ENCODE measurements at regions not wholly inside any gene's neighbourhood (a gene's known extent, or its start where the extent isn't known, plus 50 kb on each side); places are given as distances from the start of the nearest gene placed in this dataset.

DNA sequence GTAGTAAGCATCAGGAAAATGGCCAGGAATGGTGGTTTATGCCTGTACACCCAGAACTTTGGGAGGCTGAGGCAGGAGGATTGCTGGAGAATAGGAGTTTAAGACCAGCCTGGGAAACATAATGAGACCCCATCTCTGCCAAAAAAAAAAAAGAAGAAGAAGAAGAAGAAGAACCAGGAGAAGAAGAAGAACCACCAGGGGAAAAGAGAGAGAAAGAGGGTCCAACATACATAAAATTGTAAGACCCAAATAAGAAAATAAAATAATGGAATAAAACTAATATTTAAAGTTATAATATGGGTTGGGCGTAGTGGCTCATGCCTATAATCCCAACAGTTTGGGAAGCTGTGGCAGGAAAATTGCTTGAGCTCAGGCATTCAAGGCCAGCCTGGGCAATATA is 408.4 kb downstream of the ZFHX3 start:
- no peak overlapping the region for H2BK15ac ChIP-seq (ENCODE audit: low read length)
- H3K4me1 ChIP-seq (replicated peaks in 1 of 4; ENCODE audit: control insufficient read depth in 3 of 4, insufficient read depth in 4 of 4, low read length in 3 of 4): no peaks in the 10 kb centered on the region
- no peak overlapping the region for H2BK120ac ChIP-seq (replicated peaks; ENCODE audit: low read depth, low read length)
- no peak overlapping the region for H2AFZ ChIP-seq (ENCODE audit: low read length)
- no peak overlapping the region for H2BK12ac ChIP-seq (ENCODE audit: low read depth, low read length)
- H2BK20ac ChIP-seq (ENCODE audit: low read length): no peak overlapping the region
- H3K4ac ChIP-seq (replicated peaks; ENCODE audit: insufficient read length, low read depth, low read length): no peak overlapping the region
- no peak overlapping the region for H4K91ac ChIP-seq (replicated peaks; ENCODE audit: insufficient read length, low read length)
- no peaks in the 10 kb centered on the region for H3K27me3 ChIP-seq (replicated peaks in 1 of 4; ENCODE audit: control insufficient read depth in 3 of 4, extremely low read depth in 1 of 4, insufficient read depth in 3 of 4, low read length in 3 of 4)
- CTCF ChIA-PET (ENCODE audit: partially characterized antibody): no interaction called here
- H3K9ac ChIP-seq (replicated peaks in 1 of 4; ENCODE audit: extremely low read depth in 1 of 4, low read depth in 3 of 4, low read length in 3 of 4): no peak overlapping the region
- H2BK5ac ChIP-seq (ENCODE audit: low read depth, low read length): no peak overlapping the region
- peaks cover 0 to 6% of the 10 kb centered on the region in 2 experiments; a peak in 1 of 4 replicates for H3K9me3 ChIP-seq (ENCODE audit: insufficient read depth in 2 of 2, low read depth in 1 of 2, low read length in 1 of 2)
- H3K23me2 ChIP-seq (ENCODE audit: low read depth, low read length): no peaks in the 10 kb centered on the region
- no peaks in the 10 kb centered on the region for H4K20me1 ChIP-seq (replicated peaks in 1 of 2; ENCODE audit: control insufficient read depth in 1 of 2, insufficient read depth in 2 of 2, low read length in 2 of 2)
- H4K8ac ChIP-seq (ENCODE audit: extremely low read depth, insufficient read depth, low read length): no peak overlapping the region
- peaks cover 0 to 2% (median 0%) of the 10 kb centered on the region in 4 experiments; a peak in 1 of 8 replicates for H3K36me3 ChIP-seq (ENCODE audit: control insufficient read depth in 2 of 4, insufficient read depth in 4 of 4, low read length in 3 of 4)
- POLR2A ChIA-PET (ENCODE audit: partially characterized antibody): no interaction called here
- peaks cover 0 to 10% of the 10 kb centered on the region in 2 experiments; a peak in 2 of 4 replicates for H3K79me2 ChIP-seq (ENCODE audit: control insufficient read depth in 1 of 2, insufficient read depth in 2 of 2, low read length in 2 of 2)
- no peak overlapping the region for H2AK5ac ChIP-seq (ENCODE audit: low read depth, low read length)
- no peak overlapping the region for H3K14ac ChIP-seq (ENCODE audit: insufficient read length)
- DNase-seq (ENCODE audit: low read depth in 1 of 2, low spot score in 2 of 2): no peak
- H3K27ac ChIP-seq (ENCODE audit: low read depth, low read length): no peak overlapping the region
- no peak overlapping the region for H3K18ac ChIP-seq (ENCODE audit: extremely low read depth, low read length)
- H3K23ac ChIP-seq (ENCODE audit: insufficient read length): no peak overlapping the region
- 80% methylated on average over 1 of the region's 1 CpG; no CpG with 5 or more reads in 1 of the 2 experiments for WGBS, 2 experiments (ENCODE audit: extremely low coverage in 1 of 2, insufficient coverage in 1 of 2, insufficient read length in 1 of 2, insufficient replicate concordance in 2 of 2, low coverage in 1 of 2, low lambda C conversion rate in 2 of 2, missing lambda C conversion rate in 1 of 2)
- no peak for FAIRE-seq
- H4K5ac ChIP-seq (ENCODE audit: insufficient read length, low read depth, low read length): no peak overlapping the region
- H3K4me2 ChIP-seq (ENCODE audit: insufficient read depth in 1 of 2, low read depth in 2 of 2, low read length in 2 of 2): no peak overlapping the region
- H3K4me3 ChIP-seq (ENCODE audit: extremely low read depth in 1 of 4, insufficient read depth in 2 of 4, low read depth in 3 of 4, low read length in 4 of 4): no peak overlapping the region
- H3K79me1 ChIP-seq (ENCODE audit: low read depth, low read length): no peaks in the 10 kb centered on the region
- no peak overlapping the region for H3K56ac ChIP-seq (replicated peaks; ENCODE audit: insufficient read length, low read depth, low read length)
- TF ChIP-seq SP1 (IDR thresholded peaks at IDR 0.05; ENCODE audit: low read depth, low read length): no peak
- no peak for TF ChIP-seq SP4 (IDR thresholded peaks at IDR 0.05; ENCODE audit: low read length)
- TF ChIP-seq NRF1 (IDR thresholded peaks at IDR 0.05; ENCODE audit: low read depth, low read length): no peak
- TF ChIP-seq CEBPB (IDR thresholded peaks at IDR 0.05; ENCODE audit: low read depth, low read length): no peak
- no peak for TF ChIP-seq CHD2 (IDR thresholded peaks at IDR 0.05; ENCODE audit: low read length)
- no peak for TF ChIP-seq NANOG (IDR thresholded peaks at IDR 0.05; ENCODE audit: insufficient read depth, low read depth, low read length, poor library complexity, severe bottlenecking)
- TF ChIP-seq ASH2L (IDR thresholded peaks at IDR 0.05; ENCODE audit: low read length): no peak
- TF ChIP-seq TEAD4 (IDR thresholded peaks at IDR 0.05; ENCODE audit: low read depth, low read length): no peak
- TF ChIP-seq PHF8 (conservative IDR thresholded peaks at IDR 0.05; ENCODE audit: low read depth, low read length): no peak
- TF ChIP-seq RXRA (IDR thresholded peaks at IDR 0.05; ENCODE audit: insufficient read depth, low read depth, low read length): no peak
- TF ChIP-seq SIN3A (conservative IDR thresholded peaks at IDR 0.05 in 1 of 2, IDR thresholded peaks at IDR 0.05 in 1 of 2; ENCODE audit: low read depth in 1 of 2, low read length in 2 of 2): no peak
- no peak for TF ChIP-seq CHD1 (IDR thresholded peaks at IDR 0.05; ENCODE audit: low read depth, low read length)
- TF ChIP-seq SIRT6 (IDR thresholded peaks at IDR 0.05; ENCODE audit: low read length): no peak
- TF ChIP-seq TAF7 (optimal IDR thresholded peaks at IDR 0.05; ENCODE audit: borderline replicate concordance, low read depth, low read length): no peak
